H1 (cell line): ENCODE measurements at regions not wholly inside any gene's neighbourhood (a gene's known extent, or its start where the extent isn't known, plus 50 kb on each side); places are given as distances from the start of the nearest gene placed in this dataset.
A peak's percentile ranks its signal among the peaks of the same experiment; 100 is the strongest.

Experiments used
- CEBPB ChIP-seq: IDR thresholded peaks from 2 replicates; pipeline ENCODE4 v1.6.1; 2012; ENCODE audit warnings: low read depth, low read length
- CHD1 ChIP-seq: IDR thresholded peaks from 2 replicates; pipeline ENCODE4 v1.6.1; 2012; ENCODE audit warnings: low read depth, low read length, improper control_type of control experiment
- CREB1 ChIP-seq: IDR thresholded peaks from 2 replicates; pipeline ENCODE4 v1.6.1; 2012; ENCODE audit warnings: inconsistent platforms
- EZH2 ChIP-seq: fragments of 200-600 bp; sonication (generic); IDR thresholded peaks from 2 replicates; pipeline ENCODE4 v1.7.1; 2012; ENCODE audit warnings: low read depth, mild to moderate bottlenecking, moderate library complexity, low read length, inconsistent platforms; ENCODE audit not compliant: severe bottlenecking
- MAFK ChIP-seq: IDR thresholded peaks from 2 replicates; pipeline ENCODE4 v1.6.1; 2012; ENCODE audit warnings: low read depth, mild to moderate bottlenecking, improper control_type of control experiment, low read length
- SRF ChIP-seq: IDR thresholded peaks from 2 replicates; pipeline ENCODE4 v1.6.1; 2011; ENCODE audit warnings: mild to moderate bottlenecking, low read depth, low read length, moderate library complexity
- TAF1 ChIP-seq: IDR thresholded peaks from 2 replicates; pipeline ENCODE4 v1.6.1; 2011; ENCODE audit warnings: mild to moderate bottlenecking, low read depth, low read length
- TCF12 ChIP-seq: IDR thresholded peaks from 2 replicates; pipeline ENCODE4 v1.6.1; 2011; ENCODE audit warnings: low read depth, mild to moderate bottlenecking, low read length

GRCh38 chr6:27757307-27757706 is 154.9 kb downstream of the OR2B2 start (continued):
- no peak for TF ChIP-seq MAFK
- no peak for TF ChIP-seq CREB1
- TF ChIP-seq CHD1: no peak
- TF ChIP-seq TCF12: no peak
- peak; percentile 25 for TF ChIP-seq EZH2
- no peak for TF ChIP-seq SRF
- no peak for TF ChIP-seq CEBPB
- TF ChIP-seq TAF1: peak; percentile 46; the same call in 1 of the 2 replicates
- TF ChIP-seq, all 59 proteins: peak for 8
